ENCODE measurements at regions not wholly inside any gene's neighbourhood (a gene's known extent, or its start where the extent isn't known, plus 50 kb on each side); places are given as distances from the start of the nearest gene placed in this dataset.

DNA sequence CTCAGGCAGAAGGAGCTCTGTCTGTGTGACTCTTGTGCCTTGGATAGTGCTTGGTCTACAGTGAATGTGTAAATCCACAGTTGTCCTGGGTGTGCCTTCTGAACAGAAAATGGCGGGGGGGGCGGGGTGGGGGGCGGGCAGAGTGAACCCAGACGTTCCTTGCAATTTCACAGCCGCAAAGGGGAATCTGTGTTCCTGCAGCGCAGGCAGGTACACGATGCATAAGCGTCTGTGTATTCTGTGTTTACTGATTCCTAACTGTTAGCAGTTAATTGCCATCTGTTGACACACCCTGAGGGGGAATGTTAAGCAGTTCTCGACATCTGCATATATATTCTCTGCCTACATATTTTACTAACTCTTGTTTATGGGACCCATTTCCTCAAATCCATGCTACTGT lies 123.5 kb upstream of the ZFHX3 start:
- DNase-seq, result no peak

GRCh38 chr16:73170612-73171038 lies 122.7 kb upstream of the ZFHX3 start:
- DNase-seq, result no peak

DNA sequence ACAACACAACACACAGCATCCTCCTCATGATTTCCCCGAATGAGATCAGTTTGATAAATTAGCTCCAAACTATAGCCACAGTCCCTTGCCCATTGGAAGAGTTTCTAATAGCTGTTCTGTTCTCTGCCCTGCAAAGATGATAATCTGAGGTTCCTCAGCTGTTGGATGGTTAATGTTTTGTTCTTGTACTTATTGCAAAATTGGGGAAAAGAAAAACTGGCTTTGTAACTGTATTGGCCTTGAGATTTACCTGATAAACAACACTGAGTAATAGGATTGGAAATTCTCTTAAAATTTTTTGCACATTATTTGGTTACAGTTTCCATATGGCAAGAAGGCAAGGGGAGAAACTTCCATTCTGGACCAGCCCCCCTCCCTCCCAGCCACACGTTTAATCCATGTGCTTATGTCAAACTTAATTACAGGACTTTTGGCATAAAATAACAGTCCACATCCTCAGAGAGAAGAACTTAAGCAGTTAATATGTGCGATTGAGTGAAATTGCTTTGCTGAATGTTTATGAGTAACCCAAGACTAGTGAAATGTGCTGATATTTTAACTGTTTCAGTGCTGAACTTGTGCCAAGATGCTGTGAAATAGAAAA lies 119.1 kb upstream of the ZFHX3 start:
- DNase-seq, result no peak

DNA sequence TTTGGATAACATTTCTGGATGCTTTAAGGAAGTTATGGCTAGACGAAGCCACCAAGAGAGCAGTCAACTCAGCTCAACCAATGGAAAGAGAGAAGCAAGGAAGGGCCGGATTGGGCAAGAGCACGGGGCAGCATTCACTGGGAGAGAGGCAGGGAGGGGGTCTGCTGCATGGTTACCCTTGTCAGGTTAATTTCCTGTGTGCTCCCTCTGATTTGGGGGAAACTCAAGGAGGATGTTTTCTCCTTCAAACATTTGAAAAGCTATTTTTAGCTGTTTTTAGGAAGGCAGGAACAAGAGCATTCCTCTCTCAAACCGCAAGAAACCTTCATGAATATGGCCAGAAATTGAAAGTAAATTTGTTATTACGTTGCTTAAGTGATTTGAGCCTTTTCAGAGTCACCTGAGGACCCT lies 118.5 kb upstream of the ZFHX3 start:
- no peak for DNase-seq

DNA sequence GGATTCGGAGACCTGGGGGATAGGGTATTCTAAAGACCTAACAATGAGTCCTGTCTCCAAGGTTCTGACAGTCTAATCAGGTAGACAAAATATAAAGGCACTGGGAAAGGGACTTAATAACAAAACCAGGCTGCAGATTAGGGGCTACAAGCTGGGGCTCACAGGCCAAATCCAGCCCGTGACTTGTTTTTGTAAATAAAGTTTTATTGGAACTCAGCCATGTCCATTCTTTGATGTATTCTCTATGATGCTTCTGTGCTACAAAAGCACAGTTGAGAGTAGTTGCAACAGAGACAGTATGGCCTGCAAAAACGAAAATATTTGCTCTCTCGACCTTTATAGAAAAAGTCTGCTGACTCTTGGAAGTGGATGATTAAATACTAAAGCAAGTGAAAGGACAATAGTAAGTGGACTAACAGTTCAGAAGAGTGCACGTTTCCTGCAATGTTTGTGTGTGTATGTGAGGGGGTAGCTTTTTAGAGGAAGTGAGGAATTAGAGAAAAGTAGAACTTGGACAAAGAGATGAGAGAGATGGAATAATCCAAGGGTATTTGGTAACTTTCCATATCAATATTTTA lies 115.4 kb upstream of the ZFHX3 start:
- no peak for DNase-seq

DNA sequence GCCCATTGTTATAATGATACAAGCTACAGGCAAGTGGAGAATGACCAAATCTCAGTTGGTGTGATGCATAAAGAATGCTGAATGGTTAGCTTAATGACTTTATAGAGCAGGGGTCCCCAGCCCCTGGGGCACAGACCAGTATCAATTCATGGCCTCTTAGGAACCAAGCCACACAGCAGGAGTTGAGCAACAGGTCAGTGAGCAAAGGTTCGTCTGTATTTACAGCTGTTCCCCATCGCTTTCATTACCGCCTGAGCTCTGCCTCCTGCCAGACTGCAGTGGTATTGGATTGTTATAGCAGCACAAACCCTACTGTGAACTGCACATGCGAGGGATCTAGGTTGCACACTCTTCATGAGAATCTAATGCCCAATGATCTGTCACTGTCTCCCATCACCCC lies 114.0 kb upstream of the ZFHX3 start:
- DNase-seq, result no peak

DNA sequence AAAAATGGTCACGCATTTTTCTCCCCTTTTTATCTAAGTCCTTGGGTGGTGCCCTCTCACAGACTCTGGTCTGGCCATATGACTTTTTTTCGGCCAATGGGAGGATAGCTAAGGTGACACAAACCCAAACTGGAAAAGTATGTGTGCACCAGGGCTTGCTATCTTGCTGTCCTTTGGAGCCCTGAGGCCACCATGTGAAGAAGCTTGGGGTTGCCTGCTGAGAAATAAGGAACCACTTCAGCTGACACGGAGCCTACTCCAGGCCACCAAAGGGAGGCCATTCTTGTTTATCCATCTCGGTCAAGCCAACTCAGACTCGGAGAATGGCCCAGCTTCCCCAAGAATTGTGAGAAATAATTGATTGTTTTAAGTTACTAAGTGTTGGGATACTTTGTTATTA lies 111.4 kb upstream of the ZFHX3 start:
- DNase-seq, result no peak

DNA sequence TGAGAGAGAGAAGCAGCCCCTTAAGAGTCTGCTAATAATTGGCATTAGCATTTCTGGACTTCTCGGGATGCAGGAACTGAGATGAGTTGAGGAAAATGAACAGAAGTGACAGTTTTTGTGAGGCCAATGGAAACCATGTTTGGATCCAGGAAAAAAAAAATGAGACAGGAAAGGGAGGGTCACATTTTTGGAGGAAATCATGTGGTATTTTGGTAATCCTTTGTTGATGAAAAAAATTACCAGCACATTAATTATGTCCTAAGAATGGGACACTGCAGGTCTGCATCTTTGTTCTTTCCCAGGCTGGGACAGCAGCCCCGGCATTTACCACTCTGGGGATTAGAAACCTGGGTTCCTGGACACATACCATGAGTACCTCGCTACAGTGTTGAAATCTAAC lies 109.9 kb upstream of the ZFHX3 start:
- no peak for DNase-seq

GRCh38 chr16:73154063-73154870 lies 106.3 kb upstream of the ZFHX3 start:
- no peak for DNase-seq

GRCh38 chr16:73152386-73153125 lies 104.6 kb upstream of the ZFHX3 start:
- DNase-seq, result no peak

DNA sequence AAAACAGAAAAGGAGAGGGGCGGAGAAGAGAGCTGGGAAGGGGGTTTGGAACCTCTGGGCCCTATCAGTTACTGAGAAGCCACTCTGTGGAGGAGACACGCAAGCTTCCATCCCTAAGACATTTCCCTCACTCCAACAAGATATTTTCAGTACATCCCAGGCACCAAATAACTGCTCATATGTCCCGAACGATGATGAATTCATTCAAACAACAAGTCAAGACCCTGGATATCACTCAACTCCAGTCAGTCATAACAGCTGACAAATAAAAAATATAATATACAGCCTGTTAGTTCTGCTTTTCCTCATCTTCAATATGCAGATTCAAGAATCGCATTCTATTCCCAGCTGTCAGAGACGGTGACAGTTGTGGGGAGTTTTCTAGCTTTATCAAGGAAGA lies 104.0 kb upstream of the ZFHX3 start:
- DNase-seq, result no peak

DNA sequence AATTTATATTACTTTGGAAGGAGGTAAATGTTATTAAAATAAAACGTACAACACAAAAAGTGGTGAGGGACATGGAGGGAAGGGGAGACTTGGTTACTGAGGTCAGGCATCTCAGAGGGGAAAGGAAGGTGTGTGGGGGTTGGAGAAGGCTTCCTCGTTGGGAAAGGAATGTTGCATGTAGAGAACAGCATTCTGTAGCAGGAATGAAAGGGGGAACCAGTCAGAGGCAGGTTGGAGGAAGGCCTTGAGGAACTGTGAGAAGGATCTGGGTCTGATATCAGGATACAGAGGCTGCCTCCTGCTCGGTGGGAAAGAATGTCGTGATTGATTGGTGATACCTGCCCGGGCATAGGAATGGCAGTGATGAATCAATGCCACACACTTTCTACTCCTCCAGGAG lies 103.3 kb upstream of the ZFHX3 start:
- DNase-seq, result no peak

DNA sequence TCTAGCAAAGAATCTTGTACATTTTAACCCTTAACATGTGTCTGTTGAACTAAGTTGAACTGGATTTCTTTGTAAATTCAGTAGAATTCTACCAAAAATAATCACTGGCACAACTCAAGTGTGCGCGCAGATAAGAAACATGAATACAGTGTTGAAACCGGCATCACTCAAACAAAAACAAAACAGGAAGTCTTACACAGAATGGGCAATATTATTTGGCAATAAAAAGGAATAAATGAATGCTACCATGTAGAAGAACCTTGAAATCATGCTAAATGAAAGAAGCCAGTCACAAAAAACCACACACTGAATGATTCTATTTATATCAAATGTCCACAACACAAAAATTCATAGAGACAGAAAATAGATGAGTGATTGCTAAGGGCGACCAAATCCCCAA lies 102.9 kb upstream of the ZFHX3 start:
- no peak for DNase-seq

GRCh38 chr16:73149334-73149733 lies 101.4 kb upstream of the ZFHX3 start:
- DNase-seq, result no peak

DNA sequence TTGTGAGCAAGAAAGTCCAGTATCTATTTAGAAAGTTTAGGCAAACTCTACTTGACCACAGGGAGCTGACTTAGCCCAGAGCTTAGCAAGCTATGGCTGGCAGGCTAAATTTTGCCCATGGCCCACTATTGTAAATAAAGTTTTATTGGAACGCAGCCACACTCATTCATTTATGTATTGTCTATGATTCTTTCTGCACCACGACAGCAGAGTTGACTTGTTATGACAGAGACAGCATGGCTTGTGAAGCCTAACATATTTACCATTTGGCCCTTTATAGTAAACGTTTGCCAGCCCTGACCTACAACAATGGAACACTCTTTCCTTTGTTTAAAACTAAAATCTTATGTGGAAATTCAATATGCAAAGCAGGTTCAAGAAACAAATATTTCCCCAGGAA lies 100.0 kb upstream of the ZFHX3 start:
- DNase-seq, result no peak

- DNase-seq, result no peak
Measured at GRCh38 chr16:73145166-73145880, 97.4 kb upstream of the ZFHX3 start.

GRCh38 chr16:73143576-73144422 lies 95.9 kb upstream of the ZFHX3 start:
- DNase-seq, result no peak

GRCh38 chr16:73143002-73143401 lies 95.1 kb upstream of the ZFHX3 start:
- no peak for DNase-seq

DNA sequence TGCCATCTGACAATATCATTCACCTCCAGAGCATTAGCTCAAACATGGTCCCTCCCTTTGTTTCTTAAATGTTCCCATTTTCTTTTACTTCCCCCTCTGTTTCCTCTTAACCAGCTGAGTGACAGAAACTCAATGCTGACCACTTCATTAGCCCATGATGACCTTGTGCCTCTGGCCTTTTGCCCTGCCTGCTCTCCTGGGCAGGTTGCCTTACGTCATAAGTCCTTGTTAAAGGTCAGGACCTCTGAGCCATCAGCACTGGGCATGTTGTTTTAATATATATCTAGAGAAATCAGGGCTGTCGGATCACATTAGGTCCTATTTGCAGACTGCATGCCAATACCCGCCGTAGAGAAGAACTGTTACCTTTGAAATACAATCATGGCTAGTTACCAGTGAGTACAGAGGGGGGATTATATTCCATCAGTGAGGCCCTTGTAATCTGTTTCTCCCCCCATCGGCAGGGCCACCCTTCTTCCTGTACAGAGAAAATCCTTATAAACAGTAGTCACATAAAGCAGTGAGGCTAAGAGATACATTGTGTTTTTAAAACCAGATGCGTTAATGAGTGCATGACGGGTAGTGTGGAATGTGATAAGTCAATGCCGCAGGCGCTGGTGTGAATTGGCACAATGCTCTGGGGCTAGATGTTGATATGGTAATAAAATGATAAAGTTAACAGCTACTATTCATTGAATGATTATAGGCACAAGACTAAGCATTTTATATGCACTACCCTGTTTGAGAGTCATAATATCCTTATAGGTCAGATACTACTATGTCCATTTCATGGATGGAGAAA lies 94.3 kb upstream of the ZFHX3 start:
- no peak for DNase-seq

GRCh38 chr16:73140929-73141328 lies 93.0 kb upstream of the ZFHX3 start:
- DNase-seq, result no peak
